ENCODE measurements at regions not wholly inside any gene's neighbourhood (a gene's known extent, or its start where the extent isn't known, plus 50 kb on each side); places are given as distances from the start of the nearest gene placed in this dataset.

DNA sequence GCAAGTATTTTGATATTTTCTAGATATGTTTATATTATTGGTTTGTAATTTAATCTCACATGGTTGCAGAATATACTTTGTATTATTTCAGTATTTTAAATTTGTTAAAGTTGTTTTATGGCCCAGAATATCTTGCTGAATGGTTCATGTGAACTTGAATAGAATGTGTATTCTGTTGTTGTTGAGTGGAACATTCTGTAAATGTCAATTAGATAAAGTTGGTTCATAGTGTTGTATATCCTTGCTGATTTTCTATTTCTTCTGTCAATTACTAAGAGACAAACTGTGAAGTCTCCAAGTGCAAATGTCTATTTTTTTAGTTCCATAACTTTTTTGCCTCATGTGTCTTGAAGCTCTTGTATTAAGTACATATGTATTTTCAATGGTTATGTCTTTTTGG is 411.7 kb downstream of the NPIPA7 start:
- no peak for DNase-seq

DNA sequence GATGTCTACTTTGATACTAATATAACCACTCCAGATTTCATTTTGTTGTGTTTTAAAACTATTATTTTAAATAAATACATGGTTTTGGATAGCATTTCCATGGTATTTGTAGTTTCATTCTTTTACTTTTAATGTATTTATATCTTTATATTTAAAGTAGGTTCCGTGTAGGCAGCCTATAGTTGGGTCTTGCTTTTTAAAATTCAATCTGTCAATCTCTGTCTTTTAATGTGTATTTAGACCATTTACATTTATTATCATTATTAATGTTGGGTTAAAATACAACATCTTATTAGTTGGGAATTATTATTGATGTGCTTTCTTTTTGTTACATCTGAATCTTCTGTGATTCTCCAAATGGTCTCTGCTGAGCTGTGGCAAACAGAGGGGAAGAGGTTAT is 412.1 kb downstream of the NPIPA7 start:
- DNase-seq: no peak

DNA sequence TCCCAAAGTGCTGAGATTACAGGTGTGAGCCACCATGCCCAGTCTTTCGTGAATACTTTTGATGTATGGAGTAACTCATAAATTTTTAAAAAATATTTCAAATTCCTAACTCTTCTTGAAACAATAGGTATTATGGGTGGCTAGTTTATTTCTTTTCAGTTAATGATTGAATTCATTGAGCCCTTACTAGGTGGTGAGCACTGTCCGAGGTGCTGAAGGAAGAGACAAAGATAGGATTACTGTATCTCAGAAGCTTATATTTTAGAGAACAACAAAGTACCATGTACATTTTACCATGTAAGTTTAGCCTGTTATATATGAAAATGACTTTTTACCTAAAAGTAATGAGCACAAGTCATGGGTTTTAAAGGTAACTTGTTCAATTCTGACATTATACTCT is 418.3 kb downstream of the NPIPA7 start:
- DNase-seq: no peak

DNA sequence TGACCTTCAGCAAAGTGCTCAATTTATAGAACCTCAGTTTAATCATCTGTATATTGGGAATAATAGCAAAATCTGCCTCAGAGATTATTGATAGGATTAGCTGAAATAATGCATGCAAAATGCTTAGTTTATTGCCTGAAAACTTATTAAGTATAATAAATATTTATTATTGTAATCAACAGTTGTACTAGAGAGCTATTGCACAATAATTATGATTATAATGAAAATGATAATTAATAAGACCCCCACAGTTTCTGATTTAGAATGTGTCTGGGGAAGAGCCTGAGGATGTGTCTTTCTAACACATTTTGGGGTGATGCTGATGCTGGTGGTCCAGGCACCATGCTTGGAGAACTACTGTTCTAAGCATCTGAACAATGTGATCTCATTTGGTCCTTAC is 419.6 kb downstream of the NPIPA7 start:
- no peak for DNase-seq

DNA sequence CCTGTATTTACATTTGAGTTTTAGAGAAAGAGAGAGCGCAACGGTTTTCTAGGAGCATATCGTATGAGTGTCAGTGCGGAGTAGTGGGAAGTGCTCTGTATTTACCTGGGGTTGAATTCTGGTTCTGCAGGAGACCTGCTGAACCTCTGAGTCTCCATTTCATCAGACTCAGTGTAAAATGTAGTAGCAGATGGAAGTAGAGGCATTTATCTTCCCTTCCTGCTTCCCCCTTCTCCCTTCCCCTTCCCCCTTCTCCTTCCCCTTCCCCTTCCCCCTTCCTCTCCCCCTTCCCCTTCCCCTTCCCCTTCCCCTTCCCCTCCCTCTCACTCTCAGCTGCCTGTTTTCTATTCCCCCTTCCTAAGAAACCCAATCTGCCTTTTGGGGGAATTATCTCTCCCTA is 426.9 kb downstream of the NPIPA7 start:
- no peak for DNase-seq

DNA sequence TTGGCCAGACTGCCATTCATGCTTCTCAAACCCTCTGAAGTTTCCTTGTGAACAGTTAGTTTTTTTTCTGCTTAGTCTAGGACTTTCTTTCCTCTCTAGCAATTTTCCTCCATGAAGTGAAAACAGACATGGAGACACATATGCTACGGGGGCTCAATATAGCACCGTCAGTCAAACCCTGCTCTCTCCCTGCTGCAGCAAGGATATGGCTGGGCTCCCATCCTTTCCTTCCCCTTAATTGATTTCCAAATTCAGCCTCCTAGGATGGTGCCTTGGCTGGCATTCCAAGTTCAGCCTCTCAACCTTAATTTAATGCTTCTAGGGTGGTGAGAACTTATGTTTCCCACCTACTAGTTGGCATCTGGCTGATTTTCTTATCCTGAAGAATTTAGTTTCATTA is 436.7 kb downstream of the NPIPA7 start:
- no peak for DNase-seq

DNA sequence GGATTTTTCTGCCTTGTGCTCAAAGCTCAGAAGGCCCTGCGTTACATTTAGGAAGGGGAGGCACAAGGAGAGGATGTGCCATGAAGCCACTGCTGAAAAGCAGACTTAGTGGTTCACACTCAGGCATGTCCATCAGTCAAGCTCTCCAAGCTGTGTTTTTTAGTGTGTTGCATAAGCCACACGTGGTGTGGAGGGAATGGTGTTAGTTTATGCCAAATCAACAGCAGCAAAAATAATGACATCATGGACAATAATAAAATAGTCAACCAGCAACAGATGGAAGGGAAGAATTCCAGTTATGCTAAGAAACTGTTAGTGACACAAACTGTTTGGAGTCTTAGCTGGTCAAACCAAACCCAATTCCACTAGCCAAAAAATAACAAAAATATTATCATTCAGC is 438.3 kb downstream of the NPIPA7 start:
- DNase-seq: peak; percentile 4

DNA sequence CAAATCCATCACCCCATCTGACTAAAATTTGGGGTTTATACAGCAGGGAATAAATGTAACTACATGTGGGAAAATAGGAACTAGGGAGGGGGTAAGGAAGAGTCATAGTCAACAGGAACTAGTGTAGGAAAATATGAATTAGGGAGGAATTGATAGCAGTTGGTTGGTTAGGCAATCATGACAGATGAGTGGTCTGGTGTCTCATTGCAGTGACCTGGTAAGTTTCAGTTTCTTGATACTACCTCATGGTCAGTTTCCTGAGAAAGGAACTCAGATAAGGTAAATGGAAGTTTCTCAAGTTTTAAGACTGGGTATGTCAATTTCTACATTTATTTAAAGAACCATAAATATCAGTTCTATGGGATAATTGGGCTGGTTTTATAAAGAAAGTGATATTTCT is 442.3 kb downstream of the NPIPA7 start:
- DNase-seq: no peak

DNA sequence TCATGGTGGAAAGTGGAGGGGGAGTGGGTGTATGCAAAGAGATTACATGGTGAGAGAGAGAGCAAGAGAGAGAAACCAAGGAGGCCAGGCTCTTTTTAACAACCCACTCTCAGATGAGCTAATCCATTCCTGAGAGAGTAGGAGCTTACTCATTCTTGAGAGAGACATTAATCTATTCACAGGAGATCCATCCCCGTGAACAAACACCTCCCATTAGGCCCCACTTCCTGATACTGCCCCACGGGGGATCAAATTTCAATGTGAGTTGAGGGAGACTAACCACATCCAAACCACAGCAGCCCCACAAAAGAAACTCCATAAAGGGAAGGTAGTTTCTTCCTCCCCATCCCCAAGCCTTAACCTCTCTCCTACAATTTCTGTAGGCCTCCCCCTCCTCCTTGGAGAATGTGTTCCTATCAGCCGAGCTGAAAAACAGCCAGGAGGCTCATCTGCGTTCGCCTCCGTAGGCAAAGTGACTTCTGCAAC is 450.0 kb downstream of the NPIPA7 start:
- DNase-seq: no peak

DNA sequence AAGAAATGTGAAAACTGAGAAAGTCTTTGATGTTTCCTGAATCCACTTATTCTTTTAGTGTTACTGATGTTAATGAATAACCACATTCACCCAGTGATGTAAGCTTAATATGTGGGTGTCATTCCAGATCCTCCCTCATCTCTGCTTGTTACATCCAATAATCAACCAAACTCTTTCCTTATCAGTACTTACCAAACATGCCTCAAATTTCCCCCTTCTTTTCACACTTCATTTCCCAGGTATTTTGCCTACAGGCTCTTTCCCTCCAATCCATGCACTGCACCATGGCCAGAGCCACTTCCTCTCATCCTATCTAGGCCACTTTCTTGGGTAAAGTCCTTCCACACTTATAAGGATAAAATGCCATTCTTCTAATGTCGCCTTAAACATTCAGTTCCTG is 451.5 kb downstream of the NPIPA7 start:
- DNase-seq: no peak

DNA sequence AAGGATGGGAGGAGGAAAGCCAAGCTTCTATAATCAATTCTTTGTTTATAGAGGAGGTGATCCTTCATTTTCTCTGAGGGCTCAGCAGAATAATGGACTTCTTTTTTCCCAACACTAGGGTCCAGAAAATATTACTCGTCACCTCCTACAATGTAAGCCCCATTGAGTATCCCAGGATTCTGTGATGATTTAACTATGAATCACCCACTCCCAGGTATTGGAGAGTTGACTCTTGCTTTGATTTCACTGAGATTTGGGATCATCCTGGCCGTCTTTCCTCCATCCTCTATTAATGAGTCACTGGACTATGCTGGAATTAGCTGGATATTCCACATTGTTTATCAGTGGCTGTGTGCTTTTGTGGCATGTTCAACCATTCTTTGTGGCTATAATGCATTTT is 452.0 kb downstream of the NPIPA7 start:
- DNase-seq: no peak

DNA sequence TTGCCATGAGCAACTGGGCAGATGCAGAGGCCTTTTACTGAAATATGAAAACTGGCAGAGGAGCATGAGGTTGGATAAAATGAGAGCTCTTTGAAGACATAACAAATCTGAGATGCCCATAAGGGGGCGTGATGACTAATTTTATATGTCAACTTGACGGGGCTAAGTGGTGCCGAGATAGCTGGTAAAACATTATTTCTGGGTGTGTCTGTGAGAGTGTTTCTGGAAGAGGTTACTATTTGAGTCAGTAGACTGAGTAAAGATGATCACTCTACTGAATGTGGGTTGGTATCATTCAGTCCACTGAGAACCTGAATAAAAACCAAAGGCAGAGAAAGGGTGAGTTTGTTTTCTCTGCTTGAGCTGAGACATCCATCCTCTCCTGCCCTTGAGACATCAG is 454.2 kb downstream of the NPIPA7 start:
- no peak for DNase-seq

DNA sequence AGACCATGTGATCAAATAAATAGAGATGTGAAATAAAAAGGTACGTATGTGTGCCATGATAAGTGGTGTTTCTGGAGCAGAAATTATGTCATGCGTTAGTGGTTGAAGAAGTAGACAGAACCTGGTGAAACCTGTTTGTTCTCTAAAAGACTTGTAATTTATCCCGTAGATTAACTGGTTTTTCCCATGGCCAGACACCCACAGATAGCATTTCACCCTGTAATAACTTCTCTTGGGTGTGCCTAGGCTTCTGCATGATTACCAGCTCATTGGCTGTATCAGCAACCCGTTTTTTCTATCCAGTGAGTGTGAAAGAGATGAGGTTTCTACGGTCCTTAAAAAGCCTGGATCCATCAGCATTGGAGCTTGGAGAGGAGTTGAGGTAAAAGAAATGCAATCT is 471.3 kb downstream of the NPIPA7 start:
- DNase-seq: no peak

DNA sequence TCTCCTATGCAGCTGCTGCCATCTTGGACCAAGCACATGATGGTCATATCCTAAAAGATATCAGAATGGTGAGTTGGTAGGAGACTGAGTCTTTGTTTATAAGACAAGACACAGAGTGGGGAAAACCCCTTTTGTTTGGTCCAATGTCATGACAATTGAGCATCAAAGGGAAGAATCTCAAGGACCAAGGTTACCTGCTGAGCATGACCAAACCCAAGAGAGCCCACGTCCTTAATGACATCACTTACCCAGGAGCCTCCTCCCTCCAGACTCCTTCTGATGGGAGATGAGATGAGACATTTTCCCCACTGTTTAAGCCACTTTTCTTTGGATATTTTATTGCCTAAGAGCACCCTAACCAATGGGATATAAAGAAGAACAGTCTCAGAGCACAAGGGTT is 478.1 kb downstream of the NPIPA7 start:
- no peak for DNase-seq

DNA sequence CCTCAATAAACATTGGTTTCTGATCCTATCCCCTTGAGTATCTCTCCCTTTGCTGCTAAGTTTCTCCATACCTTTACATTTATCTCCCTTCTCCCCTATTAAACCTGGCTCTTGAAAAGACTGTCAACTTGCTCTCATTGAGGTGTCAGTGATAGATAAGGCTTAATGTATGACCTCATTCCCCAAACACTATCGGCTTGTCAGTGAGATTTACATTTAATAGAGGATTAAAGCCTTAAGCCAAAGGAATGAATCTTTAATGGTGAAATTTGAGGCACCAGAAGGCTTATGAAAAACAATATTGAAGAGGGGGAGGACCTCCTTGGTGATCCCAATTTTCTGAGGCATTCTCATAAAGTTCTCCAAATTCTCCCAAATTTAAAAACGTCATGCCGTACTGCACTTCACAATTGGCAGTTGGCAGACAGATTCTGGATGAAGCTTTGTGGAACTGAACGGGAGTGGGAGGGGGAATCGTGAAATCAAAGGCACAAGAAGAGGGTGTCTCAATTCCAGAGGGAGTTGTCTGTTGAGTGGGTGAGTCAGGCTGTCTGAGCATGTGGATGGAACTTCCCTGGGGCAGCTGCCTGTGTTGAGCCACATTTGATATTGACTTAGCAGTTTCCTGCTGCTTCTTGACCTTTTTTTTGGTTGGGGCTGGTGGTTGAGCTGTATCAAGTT is 478.8 kb downstream of the NPIPA7 start:
- DNase-seq: no peak

DNA sequence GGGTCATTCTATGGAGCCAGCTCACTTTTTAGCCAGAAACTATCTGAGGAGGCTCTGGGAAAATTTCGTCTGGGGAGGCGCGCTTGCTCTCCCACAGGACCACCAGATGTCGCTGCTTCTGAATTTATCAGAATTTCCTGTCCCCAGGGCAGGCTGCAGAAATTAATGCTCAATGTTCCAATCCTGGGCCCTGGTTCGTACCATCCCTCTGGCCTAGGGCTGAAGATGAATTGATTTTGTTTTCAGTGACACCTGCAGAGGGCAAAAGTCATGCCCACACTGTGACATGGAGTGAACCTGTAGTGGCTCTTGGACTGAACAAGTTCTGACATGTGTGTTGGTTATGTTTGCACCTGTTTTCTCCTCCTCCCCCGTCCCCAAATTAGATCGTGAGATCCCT is 482.6 kb downstream of the NPIPA7 start:
- DNase-seq: no peak

DNA sequence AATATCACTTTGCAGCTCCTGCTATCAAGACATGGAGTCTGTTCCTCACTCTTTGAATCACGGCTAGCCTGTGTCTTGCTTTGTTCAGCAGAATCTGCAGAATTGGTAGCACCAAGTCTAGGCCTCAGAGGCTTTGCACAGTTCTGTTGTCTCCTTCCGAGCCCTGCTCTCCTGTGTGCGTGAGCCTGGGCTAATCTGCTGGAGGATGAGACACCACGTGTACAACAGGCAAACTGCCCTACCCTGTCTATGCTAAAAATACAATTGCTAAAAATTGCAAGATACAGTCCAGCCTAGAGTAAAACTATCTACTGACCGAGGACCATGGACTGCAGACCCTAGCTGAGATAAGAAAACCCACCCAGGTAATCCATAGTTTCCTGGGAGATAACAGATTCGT is 484.7 kb downstream of the NPIPA7 start:
- DNase-seq: no peak

DNA sequence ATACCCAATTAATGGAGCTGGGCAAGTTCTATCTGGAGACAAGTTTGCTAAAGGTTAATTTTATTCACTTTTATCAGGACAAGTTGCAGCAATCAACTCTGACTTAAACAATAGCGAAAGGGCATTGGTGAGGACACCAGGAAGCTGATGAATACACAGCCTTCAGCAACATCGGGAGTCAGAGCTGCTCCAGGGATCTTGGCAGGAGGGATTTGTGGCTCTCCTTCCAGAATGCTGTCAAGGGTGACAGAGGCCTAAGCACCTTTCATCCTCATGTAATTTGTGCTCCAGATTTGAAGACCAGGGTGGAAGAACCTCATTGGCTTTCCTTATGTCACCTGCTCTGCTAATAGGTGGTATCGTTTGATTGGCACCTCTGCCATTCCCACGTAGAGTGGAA is 485.6 kb downstream of the NPIPA7 start:
- no peak for DNase-seq

DNA sequence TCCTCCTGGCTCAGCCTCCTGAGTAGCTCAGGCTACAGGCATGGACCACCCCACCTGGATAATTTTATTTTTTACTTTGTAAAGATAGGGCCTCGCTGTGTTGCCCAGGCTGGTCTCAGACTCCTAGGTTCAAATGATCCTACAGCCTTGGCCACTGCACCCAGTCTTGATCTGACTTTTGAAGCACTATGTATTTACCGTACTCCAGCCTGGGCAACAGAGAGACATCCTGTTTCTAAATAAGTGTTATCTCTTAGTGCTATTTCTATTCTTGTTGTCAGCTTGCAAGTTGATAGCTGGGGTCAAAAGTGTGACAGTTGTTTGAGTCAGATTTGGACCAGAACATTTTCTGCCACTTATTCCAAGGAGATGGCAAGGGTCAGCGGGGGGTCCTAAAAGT is 486.4 kb downstream of the NPIPA7 start:
- no peak for DNase-seq

DNA sequence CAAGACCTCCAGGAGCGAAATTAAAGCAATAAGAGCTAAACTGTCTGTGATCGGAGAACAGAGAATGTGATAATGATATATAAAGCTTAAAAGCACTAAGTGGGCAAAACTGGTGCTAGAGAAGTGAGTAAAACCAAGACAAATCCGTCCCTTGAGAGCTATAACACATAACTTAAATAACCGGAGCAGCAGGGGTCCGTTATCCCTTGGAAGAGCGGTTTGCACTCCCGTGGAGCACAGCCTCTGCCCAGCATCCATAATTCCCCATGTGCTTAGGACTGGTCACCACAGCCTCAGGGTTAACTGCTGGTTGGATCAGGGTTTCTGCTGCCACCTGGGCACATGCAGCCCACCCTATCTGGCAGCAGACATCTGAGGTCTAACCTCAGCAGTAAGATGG is 489.0 kb downstream of the NPIPA7 start:
- no peak for DNase-seq

DNA sequence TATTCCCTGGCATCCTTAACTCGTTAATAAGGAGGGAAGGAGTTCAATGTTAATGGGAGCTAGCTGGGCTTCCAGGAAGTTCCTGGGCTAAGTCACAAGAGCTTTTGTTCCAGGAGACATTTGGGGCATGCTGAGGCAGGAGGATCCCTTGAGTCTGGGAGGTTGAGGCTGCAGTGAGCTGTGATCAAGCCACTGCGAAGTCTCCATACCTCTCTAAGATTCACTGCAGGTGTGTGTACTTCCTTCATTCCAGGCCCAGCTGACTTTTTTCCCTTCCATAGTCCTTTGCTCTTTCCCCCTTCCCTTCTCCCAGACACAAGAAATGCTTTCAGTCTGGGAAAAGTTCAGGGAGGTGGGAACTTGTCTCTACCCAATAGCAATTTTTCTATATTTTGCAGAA is 489.8 kb downstream of the NPIPA7 start:
- no peak for DNase-seq

DNA sequence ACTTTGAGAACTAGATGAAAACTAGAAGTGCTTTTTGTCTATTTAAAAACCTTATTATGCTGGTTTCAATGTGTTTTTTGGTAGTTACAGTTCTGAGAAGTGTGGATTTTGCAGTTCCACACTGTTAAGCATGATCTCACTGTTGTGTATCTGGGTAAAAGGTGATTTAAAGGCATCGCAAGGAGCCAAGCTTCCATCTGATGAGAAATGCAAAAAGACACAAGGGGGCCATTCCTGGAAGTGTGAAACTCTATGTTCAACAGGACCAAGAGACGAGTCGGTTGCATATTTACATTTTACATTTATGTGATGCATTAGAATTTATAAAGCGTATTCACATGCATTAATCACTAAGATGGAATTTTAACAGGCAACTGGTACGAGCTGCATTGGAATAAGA is 490.8 kb downstream of the NPIPA7 start:
- no peak for DNase-seq

DNA sequence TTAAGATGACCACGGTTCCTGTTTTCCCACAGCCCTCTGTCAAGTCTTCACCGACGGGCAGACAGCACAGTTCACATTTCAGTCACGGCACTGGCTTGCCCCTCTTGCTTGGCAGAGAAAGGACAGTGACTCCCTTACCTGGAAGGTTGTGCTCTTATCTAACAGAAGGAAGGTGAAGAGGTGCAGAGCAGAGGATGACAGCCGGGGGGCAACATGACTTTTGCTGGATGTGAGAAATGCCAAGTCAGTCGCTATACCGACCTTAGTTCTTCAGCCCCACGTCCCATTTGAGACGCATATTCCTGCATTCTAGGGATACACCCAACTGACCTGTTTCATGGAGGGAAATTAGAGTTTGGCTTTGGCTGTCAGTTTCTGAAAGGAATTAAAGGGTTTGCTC is 492.3 kb downstream of the NPIPA7 start:
- DNase-seq: no peak

DNA sequence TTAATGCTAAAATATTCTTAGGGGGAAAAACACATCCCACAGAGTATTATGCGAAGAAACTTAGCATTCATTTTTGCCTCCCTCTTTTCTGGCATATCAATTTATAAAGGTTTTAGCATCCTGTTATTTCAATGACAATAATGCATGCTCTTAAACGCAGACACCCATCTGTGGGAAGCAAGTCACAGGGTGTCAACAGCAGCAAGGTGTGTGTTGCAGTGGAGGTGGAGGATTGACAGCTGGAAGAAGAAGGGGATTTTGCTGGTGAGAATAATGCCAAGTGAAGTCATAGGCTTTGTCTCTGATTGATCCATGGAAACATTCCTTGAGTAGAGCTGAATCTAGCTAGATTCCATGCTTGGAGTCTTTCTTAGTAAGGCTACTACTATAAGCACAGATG is 498.1 kb downstream of the NPIPA7 start:
- DNase-seq: no peak

Measured in skin of body (tissue), 1 donor.